HepG2 (cell line): ENCODE measurements at regions not wholly inside any gene's neighbourhood (a gene's known extent, or its start where the extent isn't known, plus 50 kb on each side); places are given as distances from the start of the nearest gene placed in this dataset.

Experiments
- ATAC-seq: fragments of 200-7000 bp; cut with Tn5 transposase; 3 replicates; pipeline ENCODE4 v1.9.1; 2020; ENCODE audit warnings: mild to moderate bottlenecking, moderate library complexity
- BruUV-seq: library from RNA; stranded (reverse); fragments of 400-500 nt; replicated peaks from 2 replicates; lab custom pipeline; 2021; lab: Mats Ljungman, UMichigan
- CTCF ChIA-PET: fragments of 300-600 bp; formaldehyde crosslinking; extraction: SDS; loops from one replicate; lab custom pipeline; 2021; ENCODE audit warnings: low total read pairs, inconsistent platforms, low intra/inter-chr PET ratio; lab: Yijun Ruan, JAX
- POLR2A ChIA-PET: fragments of 350-600 bp; sonication (Branson Sonifier 250); formaldehyde crosslinking; loops from one replicate; lab custom pipeline; 2020; ENCODE audit warnings: antibody characterized with exemption, inconsistent platforms; lab: Yijun Ruan, JAX
- DNase-seq: peaks from one replicate; pipeline ENCODE4 v3.0.0-alpha.2; 2015; ENCODE audit warnings: low spot score
- FAIRE-seq: peaks from 3 replicates; lab custom pipeline; 2011; peaks lifted over from hg19 to GRCh38; lab: Jason Lieb, UNC
- H2AFZ ChIP-seq: one replicate; pipeline ENCODE4 v1.6.1; 2011; ENCODE audit warnings: low read length, inconsistent platforms
- H3K27ac ChIP-seq: fragments of 300-600 bp; 3 replicates; pipeline ENCODE4 v1.8.0; 2011; ENCODE audit warnings: mixed run types, mild to moderate bottlenecking, mixed read lengths, low read length, inconsistent platforms; ENCODE audit not compliant: insufficient read depth; ENCODE audit errors: extremely low read length
- H3K27me3 ChIP-seq, 2 experiments: fragments of 200-600 bp in 1 of 2; 2 replicates in 1 of 2; 3 replicates in 1 of 2; pipeline versions ENCODE4 v1.6.0 to v1.8.0; 2011; ENCODE audit warnings: low read length in 2 of 2, mild to moderate bottlenecking in 2 of 2, moderate library complexity in 2 of 2, inconsistent platforms in 1 of 2; ENCODE audit not compliant: insufficient read depth in 2 of 2, control insufficient read depth in 1 of 2
- H3K36me3 ChIP-seq, 2 experiments: fragments of 200-600 bp in 1 of 2; replicated peaks in 1 of 2; 2 replicates in 1 of 2; 3 replicates in 1 of 2; pipeline versions ENCODE4 v1.5.1 to v1.8.0; 2011; ENCODE audit warnings: low read length in 2 of 2, inconsistent platforms in 1 of 2; ENCODE audit not compliant: insufficient read depth in 2 of 2, control insufficient read depth in 1 of 2
- H3K4me1 ChIP-seq: 2 replicates; pipeline ENCODE4 v1.5.1; 2012; ENCODE audit warnings: low read length, inconsistent platforms; ENCODE audit not compliant: insufficient read depth
- H3K4me2 ChIP-seq: 2 replicates; pipeline ENCODE4 v1.6.0; 2011; ENCODE audit warnings: low read depth, low read length, inconsistent platforms
- H3K4me3 ChIP-seq, 3 experiments: fragments of 200-600 bp in 1 of 3; sonication (generic), shearing (Covaris generic) in 1 of 3; replicated peaks in 1 of 3; 2 replicates each; pipeline ENCODE4 v1.5.1; 2011 to 2016; ENCODE audit warnings: low read length in 3 of 3, inconsistent platforms in 2 of 3, low read depth in 2 of 3, mild to moderate bottlenecking in 2 of 3, control low read depth in 1 of 3, mixed read lengths in 1 of 3; ENCODE audit not compliant: insufficient read depth in 1 of 3
- H3K79me2 ChIP-seq: one replicate; pipeline ENCODE4 v1.6.1; 2011; ENCODE audit warnings: low read length, inconsistent platforms; ENCODE audit not compliant: insufficient read depth
- H3K9ac ChIP-seq: 2 replicates; pipeline ENCODE4 v1.6.0; 2011; ENCODE audit warnings: mild to moderate bottlenecking, low read depth, low read length, inconsistent platforms; ENCODE audit not compliant: insufficient read depth
- H3K9me3 ChIP-seq: 2 replicates; pipeline ENCODE4 v1.5.1; 2012; ENCODE audit warnings: mild to moderate bottlenecking, low read length
- H4K20me1 ChIP-seq: 2 replicates; pipeline ENCODE4 v1.6.0; 2011; ENCODE audit warnings: inconsistent platforms, mild to moderate bottlenecking, low read length, moderate library complexity; ENCODE audit not compliant: insufficient read depth
- FLYWCH1 ChIP-seq: sonication (generic); formaldehyde crosslinking; IDR thresholded peaks from 2 replicates; pipeline ENCODE4 v1.8.1; 2023; ENCODE audit warnings: mild to moderate bottlenecking, missing genetic modification reagents
- IKZF1 ChIP-seq: fragments of 450-650 bp; IDR thresholded peaks from 2 replicates; pipeline ENCODE4 v1.7.1; 2016
- KLF11 ChIP-seq: IDR thresholded peaks from 2 replicates; pipeline ENCODE4 v1.6.1; 2016; ENCODE audit warnings: missing compliant biosample characterization
- TEAD3 ChIP-seq: optimal IDR thresholded peaks from 2 replicates; pipeline ENCODE3; 2016; ENCODE audit warnings: borderline replicate concordance
- ZBTB3 ChIP-seq: sonication (generic); formaldehyde crosslinking; IDR thresholded peaks from 2 replicates; pipeline ENCODE4 v1.4.0; 2020; ENCODE audit warnings: low read depth, mild to moderate bottlenecking, moderate library complexity, missing genetic modification reagents, borderline replicate concordance
- ZBTB8A ChIP-seq: sonication (generic); formaldehyde crosslinking; IDR thresholded peaks from 2 replicates; pipeline ENCODE4 v1.4.0; 2020; ENCODE audit warnings: mild to moderate bottlenecking, low read depth, missing genetic modification reagents, borderline replicate concordance
- ZEB1 ChIP-seq: IDR thresholded peaks from 2 replicates; pipeline ENCODE4 v1.6.1; 2012; ENCODE audit warnings: mild to moderate bottlenecking, low read depth, inconsistent platforms; ENCODE audit not compliant: insufficient replicate concordance
- ZKSCAN8 ChIP-seq: IDR thresholded peaks from 2 replicates; pipeline ENCODE4 v1.6.1; 2016; ENCODE audit warnings: borderline replicate concordance, missing genetic modification reagents, missing compliant biosample characterization
- ZNF12 ChIP-seq: sonication (generic); formaldehyde crosslinking; IDR thresholded peaks from 2 replicates; pipeline ENCODE4 v1.5.0; 2020; ENCODE audit warnings: missing genetic modification reagents
- ZNF383 ChIP-seq: sonication (generic); formaldehyde crosslinking; IDR thresholded peaks from 2 replicates; pipeline ENCODE4 v1.4.0; 2020; ENCODE audit warnings: missing genetic modification reagents, mild to moderate bottlenecking, borderline replicate concordance
- ZNF878 ChIP-seq: sonication (generic); formaldehyde crosslinking; IDR thresholded peaks from 2 replicates; pipeline ENCODE4 v1.8.1; 2023; ENCODE audit warnings: mild to moderate bottlenecking, missing genetic modification reagents, moderate library complexity
- ZSCAN9 ChIP-seq: IDR thresholded peaks from 2 replicates; pipeline ENCODE4 v1.6.1; 2016; ENCODE audit warnings: borderline replicate concordance
- WGBS: methylation state at CpG from one replicate; pipeline ENCODE4 v1.1.6; 2017; ENCODE audit warnings: low lambda C conversion rate; 5-methylcytosine and 5-hydroxymethylcytosine counted together
- in situ Hi-C: cut with HindIII; loops from 2 replicates; pipeline ENCODE4 v1.10.0; 2017; ENCODE audit warnings: low pct_unique_long_range_greater_than_20kb; ENCODE audit not compliant: extremely low pct_ligation_motif_present
- intact Hi-C: fragments of 100-400 bp; cut with micrococcal nuclease; formaldehyde crosslinking; loops from one replicate; pipeline ENCODE4 v1.10.0; 2022; ENCODE audit not compliant: unreplicated experiment
- TF ChIP-seq, protein P1 (sequence below): sonication (generic); formaldehyde crosslinking; IDR thresholded peaks from 2 replicates; pipeline ENCODE4 v1.4.0; 2020; ENCODE audit warnings: missing genetic modification reagents, mild to moderate bottlenecking, borderline replicate concordance
- TF ChIP-seq, protein P2 (sequence below), 2 experiments: fragments of 450-650 bp in 1 of 2; sonication (generic) in 1 of 2; formaldehyde crosslinking; IDR thresholded peaks; 2 replicates each; pipeline versions ENCODE4 v1.5.0 to v1.8.0; 2020 to 2022; ENCODE audit warnings: mild to moderate bottlenecking in 1 of 2, missing genetic modification reagents in 1 of 2

DNA sequence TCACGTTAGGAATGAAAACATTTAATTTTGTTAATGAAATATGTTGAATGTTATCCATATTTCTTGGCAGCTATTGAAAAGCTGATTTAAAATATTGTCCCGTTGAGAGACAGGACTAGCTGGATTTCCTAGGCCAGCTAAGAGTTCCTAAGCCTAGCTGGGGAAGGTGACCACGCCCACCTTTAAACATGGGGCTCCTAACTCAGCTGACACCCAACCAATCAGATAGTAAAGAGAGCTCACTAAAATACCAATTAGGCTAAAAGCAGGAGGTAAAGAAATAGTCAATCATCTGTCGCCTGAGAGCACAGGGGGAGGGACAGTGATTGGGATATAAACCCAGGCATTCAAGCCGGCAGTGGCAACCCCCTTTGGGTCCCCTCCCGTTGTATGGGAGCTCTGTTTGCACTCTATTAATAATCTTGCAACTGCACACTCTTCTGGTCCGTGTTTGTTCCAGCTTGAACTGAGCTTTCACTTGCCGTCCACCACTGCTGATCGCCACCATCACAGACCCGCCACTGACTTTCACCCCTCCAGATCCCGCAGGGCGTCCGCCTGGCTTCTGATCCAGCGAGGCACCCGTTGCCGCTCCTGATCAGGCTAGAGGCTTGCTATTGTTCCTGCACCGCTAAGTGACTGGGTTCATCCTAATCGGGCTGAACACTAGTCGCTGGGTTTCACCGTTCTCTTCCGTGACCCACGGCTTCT is 308.9 kb downstream of the GLUD2 start:
- Histone ChIP-seq H3K4me1 (no peaks in the 10 kb centered on the region), H3K27me3 (no peaks in the 10 kb centered on the region), H2AFZ (no peak overlapping the region), H3K27ac (no peak overlapping the region), H4K20me1 (no peaks in the 10 kb centered on the region), H3K4me3 (no peak overlapping the region), H3K36me3 (no peaks in the 10 kb centered on the region), H3K79me2 (no peaks in the 10 kb centered on the region), H3K9me3 (no peaks in the 10 kb centered on the region), H3K9ac (no peak overlapping the region), H3K4me2 (no peak overlapping the region)
- BruUV-seq, result no TSS peak
- FAIRE-seq (no peak), ATAC-seq (no peak)
- ChIA-PET CTCF (no interaction called here), POLR2A (no interaction called here)
- WGBS, result 45% methylated on average over 13 of the region's 22 CpGs
- TF ChIP-seq FLYWCH1 (CRISPR knock-in tag), result no peak
- TF ChIP-seq IKZF1, result no peak
- no peak for TF ChIP-seq ZEB1
- TF ChIP-seq, protein P1, sequence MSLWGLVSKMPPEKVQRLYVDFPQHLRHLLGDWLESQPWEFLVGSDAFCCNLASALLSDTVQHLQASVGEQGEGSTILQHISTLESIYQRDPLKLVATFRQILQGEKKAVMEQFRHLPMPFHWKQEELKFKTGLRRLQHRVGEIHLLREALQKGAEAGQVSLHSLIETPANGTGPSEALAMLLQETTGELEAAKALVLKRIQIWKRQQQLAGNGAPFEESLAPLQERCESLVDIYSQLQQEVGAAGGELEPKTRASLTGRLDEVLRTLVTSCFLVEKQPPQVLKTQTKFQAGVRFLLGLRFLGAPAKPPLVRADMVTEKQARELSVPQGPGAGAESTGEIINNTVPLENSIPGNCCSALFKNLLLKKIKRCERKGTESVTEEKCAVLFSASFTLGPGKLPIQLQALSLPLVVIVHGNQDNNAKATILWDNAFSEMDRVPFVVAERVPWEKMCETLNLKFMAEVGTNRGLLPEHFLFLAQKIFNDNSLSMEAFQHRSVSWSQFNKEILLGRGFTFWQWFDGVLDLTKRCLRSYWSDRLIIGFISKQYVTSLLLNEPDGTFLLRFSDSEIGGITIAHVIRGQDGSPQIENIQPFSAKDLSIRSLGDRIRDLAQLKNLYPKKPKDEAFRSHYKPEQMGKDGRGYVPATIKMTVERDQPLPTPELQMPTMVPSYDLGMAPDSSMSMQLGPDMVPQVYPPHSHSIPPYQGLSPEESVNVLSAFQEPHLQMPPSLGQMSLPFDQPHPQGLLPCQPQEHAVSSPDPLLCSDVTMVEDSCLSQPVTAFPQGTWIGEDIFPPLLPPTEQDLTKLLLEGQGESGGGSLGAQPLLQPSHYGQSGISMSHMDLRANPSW (CRISPR knock-in tag), result no peak
- TF ChIP-seq, protein P2, sequence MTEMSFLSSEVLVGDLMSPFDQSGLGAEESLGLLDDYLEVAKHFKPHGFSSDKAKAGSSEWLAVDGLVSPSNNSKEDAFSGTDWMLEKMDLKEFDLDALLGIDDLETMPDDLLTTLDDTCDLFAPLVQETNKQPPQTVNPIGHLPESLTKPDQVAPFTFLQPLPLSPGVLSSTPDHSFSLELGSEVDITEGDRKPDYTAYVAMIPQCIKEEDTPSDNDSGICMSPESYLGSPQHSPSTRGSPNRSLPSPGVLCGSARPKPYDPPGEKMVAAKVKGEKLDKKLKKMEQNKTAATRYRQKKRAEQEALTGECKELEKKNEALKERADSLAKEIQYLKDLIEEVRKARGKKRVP (CRISPR knock-in tag; IDR thresholded peaks at IDR 0.05), result no peak
- TF ChIP-seq ZNF12, result no peak
- TF ChIP-seq ZBTB8A (CRISPR knock-in tag), result no peak
- no peak for TF ChIP-seq ZNF383 (CRISPR knock-in tag)
- no peak for TF ChIP-seq ZSCAN9 (CRISPR knock-in tag)
- no peak for TF ChIP-seq KLF11 (CRISPR knock-in tag)
- TF ChIP-seq ZBTB3 (CRISPR knock-in tag), result no peak
- no peak for TF ChIP-seq ZNF878 (CRISPR knock-in tag)
- no peak for TF ChIP-seq ZKSCAN8 (CRISPR knock-in tag)
- TF ChIP-seq TEAD3 (CRISPR knock-in tag), result no peak
- TF ChIP-seq, all 625 proteins: peak for 0
- in situ Hi-C loops, result no loop called here
- no peak for DNase-seq
- intact Hi-C loops, result no loop called here
